ENCODE measurements at regions not wholly inside any gene's neighbourhood (a gene's known extent, or its start where the extent isn't known, plus 50 kb on each side); places are given as distances from the start of the nearest gene placed in this dataset.
"Not testable (repeated sequence)": the region's sequence is repeated elsewhere in the genome, so short reads cannot be mapped to it uniquely, and the experiment has no call there.

DNA sequence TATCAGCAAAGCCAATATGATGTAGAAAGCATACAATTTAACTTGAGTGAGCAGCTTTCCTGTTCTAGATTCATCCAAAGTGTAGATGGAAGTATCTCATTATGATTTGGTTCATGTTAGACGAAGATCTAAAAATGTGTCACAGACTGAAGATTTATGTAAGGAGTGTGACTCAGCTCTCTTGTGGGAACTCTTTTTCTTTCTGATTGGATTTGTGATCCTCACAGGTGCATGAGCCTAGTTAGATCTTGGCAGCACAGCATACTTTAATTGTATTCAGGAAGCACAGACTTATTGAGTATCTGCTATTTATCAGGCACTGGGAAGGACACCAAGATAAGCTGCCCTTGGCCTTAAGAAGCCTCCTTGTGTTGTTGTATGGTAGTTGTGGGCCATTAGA is 147.1 kb downstream of the C11orf91 start:
- DNase-seq, result no peak

DNA sequence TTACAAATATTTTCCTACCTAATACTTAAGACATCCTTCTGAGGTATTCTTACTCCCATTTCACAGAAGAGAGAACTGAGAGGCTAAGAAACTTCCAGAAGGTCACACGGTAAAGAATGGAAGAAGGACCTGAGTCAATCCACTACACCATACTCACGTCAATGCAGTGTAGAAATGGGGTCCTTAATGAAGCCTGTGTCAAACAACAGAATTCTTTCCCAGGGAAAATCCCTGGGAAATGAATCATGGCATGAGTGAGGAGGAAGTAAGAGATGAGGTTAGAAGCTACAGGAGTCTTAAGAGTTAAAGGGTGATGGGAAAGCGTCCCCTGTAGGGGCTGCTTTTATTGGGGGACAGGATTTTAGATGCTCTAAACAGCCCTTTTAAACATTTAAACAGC is 147.9 kb downstream of the C11orf91 start:
- peak; percentile 64 for DNase-seq

DNA sequence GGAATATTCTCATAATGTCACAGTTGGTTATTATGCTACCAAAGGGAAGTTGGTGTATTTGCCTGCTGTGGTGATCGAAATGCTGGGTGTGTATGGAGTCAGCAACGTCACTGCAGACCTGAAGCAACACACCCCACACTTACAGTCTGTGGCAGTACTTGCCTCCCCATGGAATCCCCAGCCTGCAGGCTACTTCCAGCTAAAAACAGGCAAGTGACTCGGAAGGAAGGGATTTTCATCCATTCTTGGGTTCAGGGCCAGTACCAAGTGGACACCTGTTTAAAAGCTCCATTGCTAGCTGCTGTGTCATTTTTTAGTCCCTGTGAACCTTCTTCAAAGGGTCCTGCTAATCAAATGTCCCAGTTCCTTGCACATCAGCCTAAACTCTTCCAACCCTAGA is 149.6 kb downstream of the C11orf91 start:
- no peak for DNase-seq

DNA sequence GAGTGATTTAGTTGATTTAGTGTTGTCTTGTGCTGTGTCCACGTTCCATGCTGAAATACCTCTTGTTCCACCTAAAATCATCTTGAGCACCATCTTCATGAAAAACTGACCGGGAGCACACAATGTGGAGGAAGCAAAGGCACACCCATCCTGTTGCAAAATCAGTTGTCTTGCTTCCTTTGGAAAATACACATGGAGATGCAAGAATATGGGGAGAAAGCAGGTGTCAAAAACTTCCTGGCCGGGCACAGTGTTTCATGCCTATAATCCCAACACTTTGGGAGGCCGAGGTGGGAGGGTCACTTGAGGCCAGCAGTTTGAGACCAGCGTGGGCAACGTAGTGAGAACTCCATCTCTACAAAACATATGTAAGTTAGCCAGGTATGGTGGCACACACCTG is 151.1 kb downstream of the C11orf91 start:
- DNase-seq, result no peak

DNA sequence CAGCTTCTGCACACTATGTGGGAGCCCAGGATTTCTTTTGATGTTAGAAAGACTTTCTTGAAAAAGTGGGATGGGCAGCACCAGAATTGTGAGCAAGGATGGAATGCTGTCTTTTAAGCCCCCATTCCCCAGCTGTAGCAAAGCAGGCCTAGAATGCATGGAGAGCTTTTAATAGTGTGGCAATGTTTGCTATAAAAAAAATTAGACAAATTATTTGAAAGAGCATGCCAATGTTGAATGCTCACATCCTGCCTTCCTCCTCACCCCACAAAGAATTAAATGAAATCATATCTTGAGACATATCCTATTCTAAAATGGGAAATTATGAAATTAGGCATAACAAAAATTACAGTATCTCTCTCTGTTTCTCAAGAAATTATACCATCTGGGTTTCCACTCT is 154.7 kb downstream of the C11orf91 start:
- peak; percentile 74 for DNase-seq

DNA sequence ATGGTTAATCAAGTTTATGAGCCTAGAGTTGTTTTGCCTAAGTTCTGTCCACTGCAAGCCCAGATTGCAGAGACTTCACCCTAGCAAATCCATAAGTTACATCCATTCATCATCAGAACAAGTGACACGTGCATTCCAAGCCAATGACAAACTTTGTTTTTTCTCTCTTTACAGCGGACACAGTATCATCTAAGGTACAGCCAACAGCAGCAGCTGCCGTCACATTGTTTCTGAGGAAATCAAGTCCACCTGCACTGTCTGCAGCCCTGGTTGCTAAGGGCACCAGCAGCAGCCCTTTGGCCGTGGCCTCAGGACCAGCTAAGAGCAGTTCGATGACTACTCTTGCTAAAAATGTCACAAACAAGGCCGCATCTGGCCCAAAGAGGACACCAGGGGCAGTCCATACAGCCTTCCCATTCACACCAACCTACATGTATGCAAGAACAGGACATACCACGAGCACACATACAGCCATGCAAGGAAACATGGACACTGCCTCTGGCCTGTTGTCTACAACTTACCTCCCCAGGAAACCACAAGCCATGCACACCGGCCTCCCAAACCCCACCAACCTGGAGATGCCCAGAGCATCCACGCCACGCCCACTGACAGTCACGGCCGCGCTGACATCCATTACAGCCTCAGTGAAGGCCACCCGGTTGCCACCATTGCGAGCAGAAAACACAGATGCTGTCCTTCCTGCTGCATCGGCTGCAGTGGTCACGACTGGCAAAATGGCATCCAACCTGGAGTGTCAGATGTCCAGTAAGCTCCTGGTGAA is 155.8 kb downstream of the C11orf91 start:
- no peak for DNase-seq

DNA sequence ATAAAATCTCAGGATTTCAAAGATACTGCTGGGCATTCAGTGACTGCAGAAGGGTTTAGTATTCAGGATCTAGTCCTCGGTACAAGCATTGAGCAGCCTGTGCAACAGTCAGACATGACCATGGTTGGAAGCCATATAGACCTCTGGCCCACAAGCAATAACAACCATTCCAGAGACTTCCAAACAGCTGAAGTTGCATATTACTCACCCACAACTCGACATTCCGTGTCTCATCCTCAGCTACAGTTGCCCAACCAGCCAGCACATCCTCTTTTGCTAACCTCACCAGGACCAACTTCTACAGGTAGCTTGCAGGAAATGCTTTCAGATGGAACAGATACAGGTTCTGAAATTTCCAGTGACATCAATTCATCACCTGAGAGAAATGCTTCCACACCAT is 156.8 kb downstream of the C11orf91 start:
- DNase-seq, result peak; percentile 28

DNA sequence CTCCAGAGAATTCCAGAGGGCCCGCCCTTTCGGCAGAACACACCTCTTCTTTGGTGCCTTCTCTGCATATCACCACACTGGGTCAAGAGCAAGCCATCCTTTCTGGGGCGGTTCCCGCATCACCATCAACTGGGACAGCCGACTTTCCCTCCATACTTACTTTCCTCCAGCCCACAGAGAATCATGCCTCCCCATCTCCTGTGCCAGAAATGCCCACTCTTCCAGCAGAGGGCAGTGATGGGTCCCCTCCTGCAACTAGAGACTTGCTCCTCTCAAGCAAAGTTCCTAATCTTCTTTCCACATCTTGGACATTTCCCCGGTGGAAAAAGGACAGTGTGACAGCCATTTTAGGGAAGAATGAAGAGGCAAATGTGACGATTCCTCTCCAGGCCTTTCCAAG is 157.7 kb downstream of the C11orf91 start:
- DNase-seq, result peak; percentile 47

DNA sequence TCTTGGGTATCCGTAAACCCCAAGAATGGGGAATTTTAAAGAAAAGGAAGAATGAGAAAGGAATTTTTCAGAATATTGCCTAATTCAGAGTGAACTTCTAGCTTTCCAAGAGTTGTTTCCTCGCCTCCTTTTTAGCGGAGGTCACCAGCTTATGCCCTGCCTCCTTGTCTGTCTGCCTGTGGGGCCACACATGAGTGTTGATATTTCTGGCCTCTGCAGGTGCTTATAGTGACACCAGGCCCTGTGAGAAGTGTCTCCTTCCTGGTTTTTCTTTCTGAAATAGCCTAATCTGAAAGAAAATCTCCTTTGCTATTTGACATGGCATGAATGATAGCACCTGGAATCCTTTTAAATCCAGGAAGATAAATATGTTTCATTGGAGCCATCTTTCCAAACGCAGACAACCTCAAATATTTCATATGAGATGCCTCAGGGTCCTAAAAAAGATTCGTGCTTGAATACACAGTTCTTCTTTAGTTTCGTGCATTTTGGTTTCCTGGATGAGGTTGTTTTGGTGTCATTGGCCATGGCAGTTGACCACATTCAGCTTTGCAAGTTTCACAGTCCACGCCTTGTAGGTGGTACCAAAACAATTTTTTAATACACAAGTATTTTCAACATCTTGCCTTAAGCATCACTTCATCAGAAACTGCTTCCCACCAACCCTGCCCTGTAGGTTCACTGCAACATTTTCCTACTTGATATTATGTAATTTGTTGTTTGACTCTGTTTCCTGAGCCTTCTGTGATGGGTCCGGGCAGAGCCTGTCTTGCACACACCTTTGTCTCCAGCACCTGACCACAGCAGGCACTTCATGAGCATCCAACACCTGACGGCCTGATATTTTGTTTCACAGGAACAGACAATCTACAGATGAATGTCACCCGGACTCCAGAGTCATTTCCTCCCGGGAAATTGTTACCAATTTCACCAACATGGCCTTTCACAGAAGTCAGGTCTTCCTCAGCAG is 159.4 kb downstream of the C11orf91 start:
- no peak for DNase-seq

DNA sequence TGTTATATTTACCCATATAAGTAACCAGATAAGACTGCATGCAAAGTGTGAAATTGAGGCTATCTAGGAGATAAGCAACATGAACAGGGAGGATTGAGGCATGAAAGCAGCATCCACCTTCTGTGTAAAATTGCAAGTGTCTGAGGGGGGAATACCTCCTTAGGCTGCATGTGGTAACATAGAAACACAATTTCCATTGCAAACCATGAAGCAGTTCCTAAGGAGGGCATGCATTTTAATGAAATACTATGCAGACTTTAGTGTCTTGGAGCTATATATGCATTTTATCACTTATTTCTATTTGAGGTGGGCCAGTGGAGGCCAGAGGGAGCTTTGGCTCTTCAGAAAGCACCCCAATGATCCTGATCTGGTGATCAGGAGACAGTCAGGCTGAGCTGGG is 160.2 kb downstream of the C11orf91 start:
- DNase-seq, result no peak

DNA sequence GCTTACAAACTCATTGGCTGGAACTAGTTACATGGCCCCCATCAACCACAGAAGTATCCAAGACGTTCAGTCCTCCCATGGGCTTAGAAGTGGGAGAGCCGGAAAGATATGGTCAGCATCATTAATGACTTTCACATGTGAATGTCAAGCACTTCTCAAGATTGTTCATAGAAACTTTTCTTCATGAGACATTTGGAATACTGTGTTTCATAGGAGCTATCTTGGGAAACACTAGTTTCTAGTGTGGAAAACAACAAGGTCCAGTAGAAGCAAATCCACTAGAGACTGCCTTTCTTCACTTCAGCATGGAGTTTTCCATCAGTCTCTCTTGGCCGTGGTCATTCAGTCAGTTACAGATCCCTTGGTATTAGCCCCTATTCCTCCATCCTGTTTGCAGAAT is 160.9 kb downstream of the C11orf91 start:
- DNase-seq, result no peak

DNA sequence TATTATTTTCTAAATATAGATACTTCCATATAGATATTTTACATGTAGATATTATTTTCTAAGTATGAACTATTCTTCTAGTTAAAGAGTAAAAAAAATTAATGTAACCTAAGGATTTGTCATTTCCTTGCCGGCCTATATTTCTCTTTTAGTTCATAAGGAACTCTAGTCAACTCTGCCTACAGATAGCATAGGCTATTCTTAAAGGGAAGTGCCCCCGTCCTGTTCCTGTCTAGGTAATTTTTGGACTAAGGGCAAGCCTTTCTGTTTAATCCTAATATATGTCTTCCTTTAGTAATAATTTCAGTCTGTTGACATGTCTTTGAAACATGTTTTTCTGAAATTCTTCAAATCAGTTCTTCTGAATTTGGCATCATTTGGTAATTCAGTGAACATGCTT is 161.9 kb downstream of the C11orf91 start:
- DNase-seq, result no peak

DNA sequence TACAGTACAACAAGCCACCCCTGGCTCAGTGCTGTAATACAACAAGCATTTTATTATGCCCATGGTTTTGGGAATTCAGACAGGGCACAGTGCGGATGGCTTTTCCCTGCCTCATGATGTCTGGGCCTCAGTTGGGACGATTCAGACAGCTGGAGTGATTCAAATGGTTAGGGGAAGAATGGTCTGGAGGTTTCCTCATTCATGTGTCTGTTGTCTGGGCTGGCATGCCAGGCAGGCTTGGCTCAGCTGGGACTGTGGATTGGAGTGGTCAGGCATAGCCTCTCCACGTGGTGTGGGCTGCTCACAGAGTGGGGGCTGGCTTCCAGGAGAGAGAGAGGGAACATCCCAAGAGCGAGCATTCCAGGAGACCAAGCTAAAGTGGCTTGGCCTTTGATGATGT is 164.4 kb downstream of the C11orf91 start:
- no peak for DNase-seq

DNA sequence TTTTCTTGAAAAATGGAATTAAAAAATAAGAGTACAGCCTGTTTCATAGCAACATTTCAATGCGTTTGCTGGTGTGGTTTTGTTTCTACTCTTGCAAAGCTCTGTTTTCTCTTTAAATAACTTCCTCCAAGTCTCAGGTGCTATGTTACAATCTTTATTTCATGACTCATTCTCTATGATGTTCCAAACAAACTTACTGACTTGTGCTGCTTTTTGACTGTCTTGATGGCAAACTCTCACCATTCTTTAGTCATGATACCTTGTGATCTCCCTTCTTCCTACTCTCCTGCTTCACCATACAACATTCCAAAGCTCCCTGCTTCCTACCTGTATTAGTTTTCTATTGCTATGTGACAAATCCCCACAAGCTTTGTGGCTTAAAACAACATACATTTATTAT is 166.1 kb downstream of the C11orf91 start:
- no peak for DNase-seq

DNA sequence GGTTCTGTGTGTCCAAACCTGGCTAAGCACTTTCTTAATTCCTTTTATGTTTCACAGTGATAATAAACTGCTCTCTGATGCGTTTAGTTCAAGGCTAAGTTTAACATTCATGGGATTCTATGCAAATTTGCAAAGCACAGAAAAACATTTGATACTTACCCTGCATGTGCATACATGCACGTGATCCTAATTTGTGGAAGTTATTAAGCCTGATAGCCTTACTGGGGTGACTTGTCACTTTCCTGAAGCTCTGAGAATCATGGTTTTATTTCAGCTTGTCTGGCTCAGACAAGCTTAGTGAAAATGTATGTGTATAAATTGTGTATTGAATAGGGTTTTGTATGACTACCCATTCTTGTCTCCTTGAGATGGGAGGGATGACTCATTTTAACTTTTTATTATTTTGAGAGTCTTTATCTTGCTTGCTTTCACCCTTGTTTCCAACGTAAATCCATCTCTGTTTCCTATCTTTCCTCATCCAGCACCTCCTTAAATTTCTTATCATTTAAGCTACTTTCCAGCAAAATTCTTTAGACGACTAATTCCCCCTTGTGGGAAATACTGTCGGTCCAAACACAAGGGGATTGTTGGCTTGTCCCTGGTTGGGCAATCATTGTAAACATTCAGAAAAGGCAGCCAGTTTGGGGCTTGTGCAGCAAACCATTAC is 167.1 kb downstream of the C11orf91 start:
- DNase-seq, result peak; percentile 46

DNA sequence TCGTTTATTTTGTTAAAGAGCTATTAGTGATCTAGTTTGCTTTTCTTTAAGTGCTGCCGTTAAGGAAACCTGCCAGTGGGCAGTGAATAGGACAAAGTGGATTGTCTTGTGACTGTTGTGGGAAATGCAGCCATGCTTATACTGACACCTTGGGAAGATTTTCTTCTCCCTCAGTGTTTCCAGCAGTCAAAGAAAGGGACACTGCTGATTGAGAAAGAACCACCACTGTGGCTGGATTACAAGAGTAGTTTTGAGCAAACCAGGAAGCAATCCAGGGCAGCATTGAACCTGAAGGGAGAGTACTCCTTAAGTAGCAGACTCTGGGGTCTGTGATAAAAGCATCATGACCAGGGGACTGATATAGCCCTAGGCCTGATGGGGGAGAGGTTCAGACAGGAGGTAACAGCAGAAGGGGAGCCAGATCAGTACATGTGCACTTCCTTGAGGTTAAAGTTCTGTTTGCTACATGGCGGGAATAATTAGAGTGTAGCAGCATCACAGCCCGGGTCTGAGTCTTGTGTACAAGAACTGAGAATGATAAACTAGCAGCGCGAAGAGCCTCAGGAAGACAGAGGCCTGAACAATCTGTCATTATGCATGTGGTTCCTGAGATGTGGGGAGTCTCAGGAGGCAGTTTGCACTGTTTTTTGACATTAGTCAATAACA is 167.8 kb downstream of the C11orf91 start:
- no peak for DNase-seq

DNA sequence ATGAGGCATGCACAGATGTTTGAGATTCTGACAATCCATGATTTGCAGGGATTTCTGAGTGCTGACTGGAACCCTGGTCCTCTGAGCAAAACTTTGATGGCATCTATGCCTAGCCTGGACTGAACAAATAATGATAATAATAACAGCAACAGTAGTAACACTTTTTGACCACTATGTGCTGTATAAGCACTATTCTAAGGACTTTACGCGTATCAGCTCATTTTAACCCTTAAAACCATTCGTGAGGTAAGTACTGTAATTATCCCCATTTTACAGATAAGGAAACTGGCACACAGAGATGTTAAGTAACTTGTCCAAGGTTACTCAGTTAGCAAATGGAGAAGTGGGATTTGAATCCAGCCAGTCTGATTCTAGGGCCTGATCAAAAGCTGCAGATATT is 168.4 kb downstream of the C11orf91 start:
- no peak for DNase-seq

DNA sequence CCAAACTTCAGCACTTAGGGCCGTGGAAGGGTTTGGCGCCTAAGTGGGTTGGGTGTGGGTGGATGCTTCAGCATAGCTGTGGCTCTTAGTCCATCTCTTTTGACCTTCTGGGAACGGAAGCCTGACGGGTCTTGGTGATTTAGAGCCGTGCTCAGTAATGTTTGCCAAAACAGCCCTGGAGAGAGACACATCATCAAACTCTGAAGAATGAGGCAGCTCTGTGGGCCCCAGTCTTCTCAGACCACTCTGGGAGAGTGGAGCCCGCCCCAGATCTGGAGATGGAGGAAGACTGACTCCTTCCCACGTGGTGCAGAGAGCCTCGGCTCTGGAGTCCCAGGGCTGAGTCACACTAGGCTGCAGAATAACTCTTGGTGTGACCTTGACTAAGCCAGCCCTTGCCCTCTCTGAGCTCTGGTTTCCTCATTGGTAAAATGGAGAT is 168.9 kb downstream of the C11orf91 start:
- DNase-seq, result peak; percentile 92

DNA sequence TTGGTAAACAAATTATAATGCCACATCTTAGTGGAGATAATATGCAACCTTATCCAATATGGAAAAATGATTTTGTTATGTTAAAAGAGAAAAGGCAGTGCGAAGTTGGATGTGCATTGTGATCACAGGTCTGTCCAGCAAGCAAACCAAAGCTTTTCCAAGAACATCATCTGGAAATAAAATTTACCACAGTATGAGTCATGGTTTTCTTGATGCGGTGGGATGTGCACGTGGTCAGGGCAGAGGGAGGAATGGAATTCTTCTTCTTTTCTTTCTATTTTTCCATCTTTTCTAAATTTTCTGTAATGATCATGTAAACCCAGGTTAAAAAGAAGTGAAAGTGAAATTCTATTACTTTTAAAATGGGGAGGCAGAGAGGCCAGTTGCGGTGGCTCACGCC is 169.8 kb downstream of the C11orf91 start:
- DNase-seq, result peak; percentile 75

DNA sequence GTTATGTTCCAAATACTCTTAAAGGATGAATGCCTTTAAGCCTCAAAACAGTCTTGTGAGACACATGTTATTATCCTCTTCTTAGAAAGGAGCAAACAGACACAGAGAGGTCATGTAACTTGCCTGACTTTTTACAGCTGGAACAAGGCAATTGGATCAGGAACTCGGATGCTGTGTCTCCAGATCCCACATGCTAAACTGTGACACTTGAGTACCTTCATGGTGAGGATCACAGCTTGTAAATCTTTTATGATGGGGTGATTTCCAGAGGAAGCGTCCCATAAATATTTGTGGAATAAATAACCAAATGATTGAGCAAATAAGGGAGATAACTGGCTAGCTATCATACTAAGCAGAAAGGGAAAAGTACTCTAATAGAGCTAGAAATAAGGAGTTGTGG is 171.2 kb downstream of the C11orf91 start:
- DNase-seq, result no peak

DNA sequence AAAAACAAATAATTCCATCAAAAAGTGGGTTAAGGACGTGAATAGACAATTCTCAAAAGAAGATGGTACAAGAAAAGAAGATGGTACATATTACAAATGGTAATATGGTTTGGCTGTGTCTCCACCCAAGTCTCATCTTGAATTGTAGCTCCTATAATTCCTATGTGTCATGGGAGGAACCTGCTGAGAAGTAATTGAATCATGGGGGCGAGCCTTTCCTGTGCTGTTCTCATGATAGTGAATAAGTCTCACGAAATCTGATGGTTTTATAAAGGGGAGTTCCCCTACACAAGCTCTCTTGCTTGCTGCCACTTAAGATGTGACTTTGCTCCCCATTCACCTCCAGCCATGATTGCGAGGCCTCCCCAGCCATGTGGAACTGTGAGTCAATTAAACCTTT is 172.9 kb downstream of the C11orf91 start:
- DNase-seq, result not testable (repeated sequence)

DNA sequence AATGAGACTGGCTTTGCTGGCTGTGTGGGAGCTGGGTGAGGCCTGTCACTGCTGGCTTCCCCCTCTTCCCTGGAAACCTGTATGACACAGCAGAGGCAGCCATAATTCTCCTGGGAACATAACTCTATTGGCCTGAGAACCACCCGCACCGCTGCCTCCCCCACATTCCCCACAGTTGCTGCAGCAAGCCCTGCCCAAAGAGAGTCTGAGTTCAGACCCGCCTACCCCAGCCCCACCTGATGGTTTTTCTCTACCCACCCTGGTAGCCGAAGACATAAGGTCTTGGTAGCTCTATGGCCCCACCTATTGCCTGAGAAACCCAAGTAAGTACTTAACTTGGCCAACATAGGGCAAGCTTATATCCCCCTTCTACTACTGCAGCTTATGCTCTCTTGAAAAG is 174.8 kb downstream of the C11orf91 start:
- no peak for DNase-seq

DNA sequence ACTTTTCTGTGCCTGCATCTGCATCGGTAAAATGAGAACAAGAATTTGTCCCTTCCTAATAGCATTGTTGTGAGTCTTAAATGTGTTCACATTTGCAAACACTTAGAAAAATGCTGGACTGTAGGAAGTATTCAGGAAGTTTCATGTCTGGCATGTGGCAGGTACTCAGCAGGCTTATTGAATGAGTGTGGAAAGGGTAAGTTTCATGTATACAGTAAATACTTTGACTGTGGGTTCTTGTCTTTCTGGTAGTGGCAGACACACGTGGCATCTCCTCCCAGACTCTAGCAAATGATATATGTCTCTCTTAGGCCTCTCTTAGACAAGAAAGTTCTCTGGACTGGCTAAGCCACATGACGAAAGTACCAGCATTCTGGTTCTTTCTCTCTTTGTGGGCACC is 179.2 kb downstream of the C11orf91 start:
- no peak for DNase-seq
